HepG2 (cell line): ENCODE measurements at regions not wholly inside any gene's neighbourhood (a gene's known extent, or its start where the extent isn't known, plus 50 kb on each side); places are given as distances from the start of the nearest gene placed in this dataset.

ENCODE experiments used
- CEBPZ ChIP-seq: IDR thresholded peaks from 2 replicates; pipeline ENCODE4 v1.6.1; 2012; ENCODE audit warnings: low read length, improper control_type of control experiment
- DPF2 ChIP-seq: sonication (generic); formaldehyde crosslinking; IDR thresholded peaks from 2 replicates; pipeline ENCODE4 v1.4.0; 2020; ENCODE audit warnings: mild to moderate bottlenecking, low read depth, missing genetic modification reagents, borderline replicate concordance
- ETV6 ChIP-seq: sonication (generic); formaldehyde crosslinking; conservative IDR thresholded peaks from 2 replicates; pipeline ENCODE4 v1.4.0; 2020; ENCODE audit warnings: missing genetic modification reagents
- IRF9 ChIP-seq: sonication (generic); formaldehyde crosslinking; IDR thresholded peaks from 2 replicates; pipeline ENCODE4 v1.8.0; 2022; ENCODE audit warnings: missing genetic modification reagents, mild to moderate bottlenecking, borderline replicate concordance
- PBX3 ChIP-seq: sonication (generic); formaldehyde crosslinking; IDR thresholded peaks from 2 replicates; pipeline ENCODE4 v1.8.1; 2023; ENCODE audit warnings: missing genetic modification reagents, inconsistent platforms, borderline replicate concordance
- TCF7L2 ChIP-seq: IDR thresholded peaks from 2 replicates; pipeline ENCODE4 v1.6.1; 2011; ENCODE audit warnings: mild to moderate bottlenecking, low read depth, low read length, moderate library complexity
- ZFY ChIP-seq: sonication (generic); formaldehyde crosslinking; IDR thresholded peaks from 2 replicates; pipeline ENCODE4 v1.4.0; 2020; ENCODE audit warnings: missing genetic modification reagents
- ZNF160 ChIP-seq: sonication (generic); formaldehyde crosslinking; IDR thresholded peaks from 2 replicates; pipeline ENCODE4 v1.8.0; 2022; ENCODE audit warnings: mild to moderate bottlenecking, inconsistent platforms, missing genetic modification reagents
- ZNF737 ChIP-seq: sonication (generic); formaldehyde crosslinking; IDR thresholded peaks from 2 replicates; pipeline ENCODE4 v1.5.0; 2020; ENCODE audit warnings: missing genetic modification reagents, mild to moderate bottlenecking, borderline replicate concordance
- TF ChIP-seq, protein P1 (sequence below): sonication (generic); formaldehyde crosslinking; IDR thresholded peaks from 2 replicates; pipeline ENCODE4 v1.4.0; 2020; ENCODE audit warnings: missing genetic modification reagents

- TF ChIP-seq IRF9 (CRISPR knock-in tag) (no peak), PBX3 (CRISPR knock-in tag) (no peak), DPF2 (CRISPR knock-in tag) (no peak), ZNF737 (CRISPR knock-in tag) (no peak), ZFY (CRISPR knock-in tag) (no peak), ETV6 (no peak), ZNF160 (CRISPR knock-in tag) (no peak), TCF7L2 (no peak), CEBPZ (no peak)
- TF ChIP-seq, protein P1, sequence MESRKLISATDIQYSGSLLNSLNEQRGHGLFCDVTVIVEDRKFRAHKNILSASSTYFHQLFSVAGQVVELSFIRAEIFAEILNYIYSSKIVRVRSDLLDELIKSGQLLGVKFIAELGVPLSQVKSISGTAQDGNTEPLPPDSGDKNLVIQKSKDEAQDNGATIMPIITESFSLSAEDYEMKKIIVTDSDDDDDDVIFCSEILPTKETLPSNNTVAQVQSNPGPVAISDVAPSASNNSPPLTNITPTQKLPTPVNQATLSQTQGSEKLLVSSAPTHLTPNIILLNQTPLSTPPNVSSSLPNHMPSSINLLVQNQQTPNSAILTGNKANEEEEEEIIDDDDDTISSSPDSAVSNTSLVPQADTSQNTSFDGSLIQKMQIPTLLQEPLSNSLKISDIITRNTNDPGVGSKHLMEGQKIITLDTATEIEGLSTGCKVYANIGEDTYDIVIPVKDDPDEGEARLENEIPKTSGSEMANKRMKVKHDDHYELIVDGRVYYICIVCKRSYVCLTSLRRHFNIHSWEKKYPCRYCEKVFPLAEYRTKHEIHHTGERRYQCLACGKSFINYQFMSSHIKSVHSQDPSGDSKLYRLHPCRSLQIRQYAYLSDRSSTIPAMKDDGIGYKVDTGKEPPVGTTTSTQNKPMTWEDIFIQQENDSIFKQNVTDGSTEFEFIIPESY (CRISPR knock-in tag): no peak
Measured at GRCh38 chr14:70268760-70269159, 80.0 kb upstream of the SLC8A3 start.
